Stomach (tissue), 8 donors: ENCODE measurements at regions not wholly inside any gene's neighbourhood (a gene's known extent, or its start where the extent isn't known, plus 50 kb on each side); places are given as distances from the start of the nearest gene placed in this dataset.
"Not testable (repeated sequence)": the region's sequence is repeated elsewhere in the genome, so short reads cannot be mapped to it uniquely, and the experiment has no call there.

Experiments used
- DNase-seq, 2 donors: peaks; one replicate each; pipeline versions ENCODE4 v3.0.0 to v3.0.0-alpha.2; 2013 to 2019
- H3K27ac ChIP-seq, 5 donors: fragments of 200-600 bp in 4 of 5; sonication (generic) in 4 of 5; one replicate each; pipeline ENCODE4 v1.5.1; 2013 to 2019; ENCODE audit warnings: mild to moderate bottlenecking in 1 of 5, moderate library complexity in 1 of 5
- H3K27me3 ChIP-seq, 3 donors: fragments of 200-600 bp; sonication (generic); one replicate each; pipeline ENCODE4 v1.5.1; 2017 to 2019; ENCODE audit warnings: mixed run types in 1 of 3
- H3K36me3 ChIP-seq, 4 donors: fragments of 200-600 bp; sonication (generic); 1 replicate in 3 of 4; 2 replicates in 1 of 4; pipeline ENCODE4 v1.5.1; 2016 to 2019
- H3K4me1 ChIP-seq, 4 donors: fragments of 200-600 bp; sonication (generic); one replicate each; pipeline ENCODE4 v1.5.1; 2016 to 2019
- H3K4me3 ChIP-seq, 4 donors: fragments of 200-600 bp; sonication (generic) in 3 of 4; one replicate each; pipeline ENCODE4 v1.5.1; 2016 to 2019; ENCODE audit warnings: mild to moderate bottlenecking in 1 of 4
- H3K9me3 ChIP-seq, 4 donors: fragments of 200-600 bp; sonication (generic); one replicate each; pipeline ENCODE4 v1.5.1; 2016 to 2019
- CTCF ChIP-seq, 7 experiments: fragments of 450-650 bp in 4 of 7; fragments of 200-600 bp in 3 of 7; sonication (generic) in 3 of 7; IDR thresholded peaks; one replicate each; pipeline ENCODE4 v1.5.1; 2016 to 2019; ENCODE audit warnings: antibody characterized with exemption in 7 of 7, control low read depth in 2 of 7, mild to moderate bottlenecking in 1 of 7
- EP300 ChIP-seq: sonication (generic); formaldehyde crosslinking; IDR thresholded peaks from one replicate; pipeline ENCODE4 v1.6.1; 2017; ENCODE audit warnings: antibody characterized with exemption
- POLR2A ChIP-seq, 4 donors: fragments of 450-650 bp; IDR thresholded peaks; one replicate each; pipeline ENCODE4 v1.6.1; 2016; ENCODE audit warnings: antibody characterized with exemption in 4 of 4, control low read depth in 2 of 4, mild to moderate bottlenecking in 1 of 4, moderate library complexity in 1 of 4
- POLR2AphosphoS5 ChIP-seq, 3 donors: sonication (generic); formaldehyde crosslinking; IDR thresholded peaks; one replicate each; pipeline ENCODE4 v1.6.1; 2016; ENCODE audit warnings: antibody characterized with exemption in 3 of 3
- WGBS, 5 donors: extraction: QIAGEN DNeasy Blood & Tissue Kit in 3 of 5; methylation state at CpG; one replicate each; pipeline versions ENCODE4 v1.1.5 to v1.1.7; 2013 to 2018; 5-methylcytosine and 5-hydroxymethylcytosine counted together
- intact Hi-C: fragments of 100-400 bp; cut with DNase I; formaldehyde crosslinking; loops from one replicate; pipeline ENCODE4 v1.15.1; 2023; ENCODE audit warnings: low total_unique reads
- donor health status: healthy with polysubstance abuse.
- donor health status: Bipolar disorder and iron deficiency.
- donor health status: healthy.

DNA sequence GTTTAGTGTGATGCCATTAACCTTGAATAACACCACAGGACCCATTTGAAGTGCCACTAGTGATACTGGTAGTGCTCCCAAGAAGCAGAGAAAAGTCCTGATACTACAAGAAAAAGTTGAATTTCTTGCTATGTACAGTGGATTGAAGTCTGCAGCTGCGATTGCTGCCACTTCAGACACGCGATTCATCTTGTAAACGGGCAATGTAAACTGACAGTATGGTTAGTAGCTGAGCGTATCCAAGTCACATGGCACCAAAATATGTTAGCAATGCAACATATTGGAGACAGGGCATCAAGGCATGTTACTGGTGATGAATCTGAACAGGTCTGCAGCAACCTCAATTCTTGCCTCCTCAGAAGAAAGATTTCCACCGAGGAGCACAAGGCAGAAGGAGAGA is 238.9 kb downstream of the HS3ST3B1 start:
- no peak for TF ChIP-seq CTCF (IDR thresholded peaks at IDR 0.05)
- TF ChIP-seq POLR2A (IDR thresholded peaks at IDR 0.05) = no peak
- TF ChIP-seq POLR2AphosphoS5 (IDR thresholded peaks at IDR 0.05) = no peak
- no peak for TF ChIP-seq EP300
- H3K36me3 ChIP-seq = no peaks in the 10 kb centered on the region
- WGBS, 5 donors = 73 to 83% (median 81%) methylated on average over 6 of the region's 6 CpGs
- intact Hi-C loops = no loop called here
- no peak for DNase-seq
- H3K9me3 ChIP-seq = peaks cover 0 to 3% (median 0%) of the 10 kb centered on the region in 4 donors
- H3K27me3 ChIP-seq = no peaks in the 10 kb centered on the region
- no peak overlapping the region for H3K27ac ChIP-seq
- H3K4me1 ChIP-seq = no peaks in the 10 kb centered on the region
- no peak overlapping the region for H3K4me3 ChIP-seq

- H3K27ac ChIP-seq, H3K4me3 ChIP-seq, H3K4me1 ChIP-seq, H3K36me3 ChIP-seq, H3K27me3 ChIP-seq, DNase-seq, intact Hi-C loops: not testable (repeated sequence)
- 85 to 90% (median 89%) methylated on average over 3 of the region's 3 CpGs for WGBS, 5 donors
- H3K9me3 ChIP-seq = peaks cover 0 to 21% (median 13%) of the 10 kb centered on the region in 4 donors
Observed at GRCh38 chr17:14532242-14532641, 231.4 kb downstream of the HS3ST3B1 start.

- WGBS, 5 donors = 65 to 80% (median 77%) methylated on average over 5 of the region's 5 CpGs
- Histone ChIP-seq H3K27me3 (no peaks in the 10 kb centered on the region), H3K9me3 (no peaks in the 10 kb centered on the region), H3K4me3 (no peak overlapping the region), H3K27ac (no peak overlapping the region), H3K36me3 (no peaks in the 10 kb centered on the region), H3K4me1 (no peaks in the 10 kb centered on the region)
- TF ChIP-seq POLR2AphosphoS5 (IDR thresholded peaks at IDR 0.05) (no peak), POLR2A (IDR thresholded peaks at IDR 0.05) (no peak), EP300 (no peak), CTCF (IDR thresholded peaks at IDR 0.05) (no peak)
- intact Hi-C loops = no loop called here
- DNase-seq = no peak
Observed at GRCh38 chr17:14525551-14526455, 224.9 kb downstream of the HS3ST3B1 start.

DNA sequence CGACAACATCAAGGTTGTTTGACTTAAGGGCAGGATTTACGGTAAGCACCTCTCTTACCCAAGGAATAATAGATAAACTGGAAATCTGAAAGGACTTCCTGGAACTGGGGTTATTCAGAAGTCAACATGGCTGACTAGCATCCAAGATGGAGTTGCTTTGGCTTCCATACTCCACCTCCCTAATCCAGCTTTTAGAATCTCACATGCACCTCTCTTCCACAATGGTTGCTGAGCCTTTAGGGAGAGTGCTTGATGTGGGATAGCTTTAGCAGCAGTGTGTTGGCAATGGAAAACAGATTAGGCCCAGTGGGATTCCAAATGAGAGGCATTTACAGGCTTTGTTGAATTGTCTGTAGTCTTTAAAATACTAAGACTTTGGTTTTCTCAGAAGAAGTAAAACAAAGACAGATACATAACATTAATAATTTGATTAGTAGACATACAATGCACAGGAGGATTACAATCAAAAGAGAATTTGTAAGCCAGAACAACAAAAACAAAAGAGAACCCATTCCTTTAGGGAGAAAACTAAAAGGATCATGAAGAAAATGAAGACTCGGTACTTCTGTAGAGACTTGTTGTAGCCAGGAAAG is 222.0 kb downstream of the HS3ST3B1 start:
- DNase-seq = no peak
- TF ChIP-seq POLR2AphosphoS5 (IDR thresholded peaks at IDR 0.05) (no peak), EP300 (no peak), POLR2A (IDR thresholded peaks at IDR 0.05) (no peak), CTCF (IDR thresholded peaks at IDR 0.05) (no peak)
- whole genome bisulfite sequencing, 5 donors = 43 to 68% (median 51%) methylated on average over 3 of the region's 3 CpGs
- Histone ChIP-seq H3K4me1 (no peaks in the 10 kb centered on the region), H3K4me3 (no peak overlapping the region), H3K27me3 (no peaks in the 10 kb centered on the region), H3K9me3 (no peaks in the 10 kb centered on the region), H3K36me3 (no peaks in the 10 kb centered on the region), H3K27ac (no peak overlapping the region)
- intact Hi-C loops = no loop called here

- H3K27me3 ChIP-seq, H3K4me3 ChIP-seq, H3K4me1 ChIP-seq, DNase-seq, H3K9me3 ChIP-seq, intact Hi-C loops, H3K27ac ChIP-seq, H3K36me3 ChIP-seq: not testable (repeated sequence)
- 73 to 81% (median 76%) methylated on average over 3 of the region's 3 CpGs for whole genome bisulfite sequencing, 5 donors
Observed at GRCh38 chr17:14518919-14519318, 218.0 kb downstream of the HS3ST3B1 start.
